ENCODE measurements at regions not wholly inside any gene's neighbourhood (a gene's known extent, or its start where the extent isn't known, plus 50 kb on each side); places are given as distances from the start of the nearest gene placed in this dataset.

- H3K9me3 Mint-ChIP-seq: no peaks in the 10 kb centered on the region
- no peak overlapping the region for H3K27ac Mint-ChIP-seq (ENCODE audit: unreplicated experiment)
- peaks cover 62% of the 10 kb centered on the region for H3K4me1 Mint-ChIP-seq
These were observed 196.7 kb upstream of the TBC1D5 start for GRCh38 chr3:17939157-17939556.

GRCh38 chr3:17938313-17938712 lies 195.9 kb upstream of the TBC1D5 start:
- H3K9me3 Mint-ChIP-seq: no peaks in the 10 kb centered on the region
- no peak for DNase-seq (ENCODE audit: low read depth, low spot score)
- peak overlapping the region; percentile 29 for H3K4me3 Mint-ChIP-seq
- peak overlapping the region; percentile 54 for H3K27ac Mint-ChIP-seq (ENCODE audit: unreplicated experiment)
- no peak for TF ChIP-seq CTCF (conservative IDR thresholded peaks at IDR 0.05)
- H3K27me3 Mint-ChIP-seq (ENCODE audit: low read depth): no peaks in the 10 kb centered on the region
- H3K36me3 Mint-ChIP-seq (ENCODE audit: low read depth): no peaks in the 10 kb centered on the region
- H3K4me1 Mint-ChIP-seq: peaks cover 59% of the 10 kb centered on the region

More at GRCh38 chr3:17939157-17939556, 196.7 kb upstream of the TBC1D5 start:
- DNase-seq (ENCODE audit: low read depth, low spot score): no peak
- Mint-ChIP-seq H3K27me3 (ENCODE audit: low read depth) (no peaks in the 10 kb centered on the region), H3K36me3 (ENCODE audit: low read depth) (no peaks in the 10 kb centered on the region), H3K4me3 (no peak overlapping the region)
- no peak for TF ChIP-seq CTCF (conservative IDR thresholded peaks at IDR 0.05)

- H3K27me3 Mint-ChIP-seq (ENCODE audit: low read depth): no peaks in the 10 kb centered on the region
- H3K36me3 Mint-ChIP-seq (ENCODE audit: low read depth): peaks cover 2% of the 10 kb centered on the region
- TF ChIP-seq CTCF (conservative IDR thresholded peaks at IDR 0.05): no peak
- DNase-seq (ENCODE audit: low read depth, low spot score): no peak
- no peak overlapping the region for H3K27ac Mint-ChIP-seq (ENCODE audit: unreplicated experiment)
- peaks cover 2% of the 10 kb centered on the region for H3K9me3 Mint-ChIP-seq
- H3K4me3 Mint-ChIP-seq: no peak overlapping the region
- peaks cover 53% of the 10 kb centered on the region for H3K4me1 Mint-ChIP-seq
These were observed 194.5 kb upstream of the TBC1D5 start for GRCh38 chr3:17936736-17937480.

GRCh38 chr3:17935222-17935621 lies 192.8 kb upstream of the TBC1D5 start:
- Mint-ChIP-seq H3K27me3 (ENCODE audit: low read depth) (no peaks in the 10 kb centered on the region), H3K9me3 (peaks cover 4% of the 10 kb centered on the region), H3K36me3 (ENCODE audit: low read depth) (peaks cover 5% of the 10 kb centered on the region), H3K4me3 (no peak overlapping the region), H3K27ac (ENCODE audit: unreplicated experiment) (no peak overlapping the region), H3K4me1 (peaks cover 38% of the 10 kb centered on the region)
- DNase-seq (ENCODE audit: low read depth, low spot score): no peak
- TF ChIP-seq CTCF (conservative IDR thresholded peaks at IDR 0.05): no peak

- Mint-ChIP-seq H3K27ac (ENCODE audit: unreplicated experiment) (no peak overlapping the region), H3K4me3 (no peak overlapping the region), H3K9me3 (peaks cover 4% of the 10 kb centered on the region), H3K27me3 (ENCODE audit: low read depth) (no peaks in the 10 kb centered on the region), H3K4me1 (peaks cover 14% of the 10 kb centered on the region), H3K36me3 (ENCODE audit: low read depth) (peaks cover 8% of the 10 kb centered on the region)
- TF ChIP-seq CTCF (conservative IDR thresholded peaks at IDR 0.05): no peak
- no peak for DNase-seq (ENCODE audit: low read depth, low spot score)
These were observed 189.8 kb upstream of the TBC1D5 start for GRCh38 chr3:17932136-17932771.
